HG03175 (cell line): ENCODE measurements at regions not wholly inside any gene's neighbourhood (a gene's known extent, or its start where the extent isn't known, plus 50 kb on each side); places are given as distances from the start of the nearest gene placed in this dataset.
"Not testable (repeated sequence)": the region's sequence is repeated elsewhere in the genome, so short reads cannot be mapped to it uniquely, and the experiment has no call there.

Source experiments
- ATAC-seq: cut with Tn5 transposase; IDR thresholded peaks from one replicate; pipeline ENCODE4 v1.9.1; 2021; ENCODE audit warnings: mild to moderate bottlenecking, moderate library complexity; ENCODE audit not compliant: unreplicated experiment

- no peak for ATAC-seq
Measured at GRCh38 chr6:34646714-34647113, 49.9 kb downstream of the ILRUN start.

GRCh38 chr6:34645627-34646026 is 50.9 kb downstream of the ILRUN start:
- ATAC-seq = no peak

GRCh38 chr6:34644716-34645115 is 51.9 kb downstream of the ILRUN start:
- ATAC-seq = no peak

- no peak for ATAC-seq
Measured at GRCh38 chr6:34642427-34642826, 54.1 kb downstream of the ILRUN start.

GRCh38 chr6:34640074-34640849 is 56.3 kb downstream of the ILRUN start:
- not testable (repeated sequence) for ATAC-seq

GRCh38 chr6:34638834-34639736 is 57.5 kb downstream of the ILRUN start:
- peak; percentile 80 for ATAC-seq

GRCh38 chr6:34633785-34634184 is 62.8 kb downstream of the ILRUN start:
- no peak for ATAC-seq

GRCh38 chr6:34633256-34633655 is 63.3 kb downstream of the ILRUN start:
- ATAC-seq = no peak

GRCh38 chr6:34630040-34630439 is 66.5 kb downstream of the ILRUN start:
- no peak for ATAC-seq

- ATAC-seq = no peak
Measured at GRCh38 chr6:34627296-34627695, 69.3 kb downstream of the ILRUN start.

- no peak for ATAC-seq
Measured at GRCh38 chr6:34618430-34619182, 62.5 kb upstream of the SPDEF start.

GRCh38 chr6:34617231-34617630 is 61.1 kb upstream of the SPDEF start:
- ATAC-seq = no peak

GRCh38 chr6:34616227-34616585 is 60.1 kb upstream of the SPDEF start:
- ATAC-seq = no peak

GRCh38 chr6:34615574-34616226 is 59.6 kb upstream of the SPDEF start:
- no peak for ATAC-seq

- ATAC-seq = no peak
Measured at GRCh38 chr6:34610819-34611477, 54.8 kb upstream of the SPDEF start.

- no peak for ATAC-seq
Measured at GRCh38 chr6:34608321-34609091, 52.4 kb upstream of the SPDEF start.

GRCh38 chr6:34606477-34607265 is 50.5 kb upstream of the SPDEF start:
- ATAC-seq = no peak
